Uterus (tissue), 3 donors: ENCODE measurements at regions not wholly inside any gene's neighbourhood (a gene's known extent, or its start where the extent isn't known, plus 50 kb on each side); places are given as distances from the start of the nearest gene placed in this dataset.

Source experiments
- DNase-seq, 2 donors: peaks; one replicate each; pipeline ENCODE4 v3.0.0-alpha.2; 2019 to 2020
- H3K27ac ChIP-seq, 2 donors: fragments of 200-600 bp; sonication (generic); 1 replicate in 1 of 2; 2 replicates in 1 of 2; pipeline ENCODE4 v1.5.1; 2016 to 2018
- H3K27me3 ChIP-seq, 2 donors: fragments of 200-600 bp; sonication (generic); one replicate each; pipeline ENCODE4 v1.5.1; 2018 to 2019; ENCODE audit warnings: control low read depth in 1 of 2
- H3K36me3 ChIP-seq, 2 donors: fragments of 200-600 bp; sonication (generic); one replicate each; pipeline ENCODE4 v1.5.1; 2019; ENCODE audit warnings: control low read depth in 1 of 2
- H3K4me1 ChIP-seq, 2 donors: fragments of 200-600 bp; sonication (generic); one replicate each; pipeline ENCODE4 v1.5.1; 2018 to 2019; ENCODE audit warnings: control low read depth in 1 of 2
- H3K4me3 ChIP-seq, 2 donors: fragments of 200-600 bp; sonication (generic); 1 replicate in 1 of 2; 2 replicates in 1 of 2; pipeline ENCODE4 v1.5.1; 2018 to 2019; ENCODE audit warnings: mild to moderate bottlenecking in 1 of 2
- H3K9me3 ChIP-seq, 2 donors: fragments of 200-600 bp; sonication (generic); one replicate each; pipeline ENCODE4 v1.5.1; 2019; ENCODE audit warnings: control low read depth in 1 of 2
- POLR2A ChIP-seq, 2 donors: fragments of 450-650 bp; IDR thresholded peaks; one replicate each; pipeline ENCODE4 v1.6.1; 2016; ENCODE audit warnings: antibody characterized with exemption in 2 of 2, mild to moderate bottlenecking in 1 of 2, moderate library complexity in 1 of 2
- intact Hi-C: fragments of 100-400 bp; cut with DNase I; formaldehyde crosslinking; loops from one replicate; pipeline ENCODE4 v1.15.1; 2023; ENCODE audit warnings: low total_unique reads
- TF ChIP-seq, protein P1 (sequence below), 4 experiments: fragments of 200-600 bp in 2 of 4; fragments of 450-650 bp in 2 of 4; sonication (generic) in 2 of 4; IDR thresholded peaks; one replicate each; pipeline ENCODE4 v1.5.1; 2016 to 2019; ENCODE audit warnings: antibody characterized with exemption in 4 of 4, mild to moderate bottlenecking in 2 of 4, moderate library complexity in 1 of 4
- donor health status: DM: yes; HTN: yes; CAD: no.

DNA sequence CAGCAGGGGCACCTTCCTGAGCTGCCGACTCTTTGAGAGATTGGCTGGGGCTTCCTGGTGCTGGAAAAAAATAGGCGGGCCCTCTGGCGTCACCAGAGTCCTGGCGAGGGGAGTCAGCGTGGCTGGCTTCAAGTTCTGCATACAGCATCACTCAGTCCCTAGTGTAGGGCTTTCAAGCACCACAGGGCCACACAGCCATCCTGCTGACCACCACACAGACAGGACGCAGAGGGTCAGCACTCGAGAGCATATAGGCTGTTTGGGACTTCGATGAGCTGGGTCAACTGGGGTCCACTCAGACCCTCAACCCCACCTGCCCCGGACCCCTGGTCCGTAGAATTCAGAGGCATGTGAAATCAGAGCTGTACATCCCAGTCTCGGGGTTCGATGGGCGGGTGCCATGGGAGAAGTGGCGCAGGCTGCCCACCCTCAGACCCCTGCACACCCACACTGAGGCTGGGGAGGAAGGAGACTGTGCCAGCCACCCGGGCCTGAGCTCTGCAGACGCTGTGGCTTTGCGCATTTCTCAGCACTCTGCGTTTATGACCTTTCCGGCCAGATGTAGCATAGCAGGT is 1131.9 kb downstream of the BRD1 start:
- H3K4me3 ChIP-seq = no peak overlapping the region
- no peaks in the 10 kb centered on the region for H3K27me3 ChIP-seq
- H3K4me1 ChIP-seq = no peaks in the 10 kb centered on the region
- H3K27ac ChIP-seq = no peak overlapping the region
- TF ChIP-seq POLR2A (IDR thresholded peaks at IDR 0.05) = no peak
- TF ChIP-seq, protein P1, sequence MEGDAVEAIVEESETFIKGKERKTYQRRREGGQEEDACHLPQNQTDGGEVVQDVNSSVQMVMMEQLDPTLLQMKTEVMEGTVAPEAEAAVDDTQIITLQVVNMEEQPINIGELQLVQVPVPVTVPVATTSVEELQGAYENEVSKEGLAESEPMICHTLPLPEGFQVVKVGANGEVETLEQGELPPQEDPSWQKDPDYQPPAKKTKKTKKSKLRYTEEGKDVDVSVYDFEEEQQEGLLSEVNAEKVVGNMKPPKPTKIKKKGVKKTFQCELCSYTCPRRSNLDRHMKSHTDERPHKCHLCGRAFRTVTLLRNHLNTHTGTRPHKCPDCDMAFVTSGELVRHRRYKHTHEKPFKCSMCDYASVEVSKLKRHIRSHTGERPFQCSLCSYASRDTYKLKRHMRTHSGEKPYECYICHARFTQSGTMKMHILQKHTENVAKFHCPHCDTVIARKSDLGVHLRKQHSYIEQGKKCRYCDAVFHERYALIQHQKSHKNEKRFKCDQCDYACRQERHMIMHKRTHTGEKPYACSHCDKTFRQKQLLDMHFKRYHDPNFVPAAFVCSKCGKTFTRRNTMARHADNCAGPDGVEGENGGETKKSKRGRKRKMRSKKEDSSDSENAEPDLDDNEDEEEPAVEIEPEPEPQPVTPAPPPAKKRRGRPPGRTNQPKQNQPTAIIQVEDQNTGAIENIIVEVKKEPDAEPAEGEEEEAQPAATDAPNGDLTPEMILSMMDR (IDR thresholded peaks at IDR 0.05) = no peak
- intact Hi-C loops = no loop called here
- H3K36me3 ChIP-seq = no peaks in the 10 kb centered on the region
- H3K9me3 ChIP-seq = no peaks in the 10 kb centered on the region
- DNase-seq = no peak

DNA sequence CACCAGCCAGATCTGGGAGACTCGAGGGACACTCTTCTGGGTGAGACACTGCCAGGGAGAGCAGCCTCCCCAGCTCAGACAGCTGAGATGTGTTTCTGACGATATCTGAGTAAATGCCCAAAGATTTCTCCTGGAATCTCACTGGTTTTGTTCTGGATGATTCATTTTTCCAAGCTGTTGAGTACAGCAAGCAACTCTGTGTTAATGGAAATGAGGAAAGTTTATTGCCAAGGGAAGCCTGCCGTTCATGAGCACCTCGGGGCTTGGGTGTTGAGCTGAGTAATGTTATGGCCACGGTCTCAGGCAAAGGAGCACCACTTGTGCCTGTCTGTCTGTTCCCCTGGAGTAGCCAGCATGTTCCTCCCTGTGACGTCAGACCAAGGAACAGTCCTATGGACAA is 1132.4 kb downstream of the BRD1 start:
- Histone ChIP-seq H3K27ac (no peak overlapping the region), H3K36me3 (no peaks in the 10 kb centered on the region), H3K4me1 (no peaks in the 10 kb centered on the region), H3K4me3 (no peak overlapping the region), H3K27me3 (no peaks in the 10 kb centered on the region), H3K9me3 (no peaks in the 10 kb centered on the region)
- intact Hi-C loops = no loop called here
- DNase-seq = no peak
- no peak for TF ChIP-seq POLR2A (IDR thresholded peaks at IDR 0.05)
- TF ChIP-seq, protein P1 (IDR thresholded peaks at IDR 0.05) = no peak

DNA sequence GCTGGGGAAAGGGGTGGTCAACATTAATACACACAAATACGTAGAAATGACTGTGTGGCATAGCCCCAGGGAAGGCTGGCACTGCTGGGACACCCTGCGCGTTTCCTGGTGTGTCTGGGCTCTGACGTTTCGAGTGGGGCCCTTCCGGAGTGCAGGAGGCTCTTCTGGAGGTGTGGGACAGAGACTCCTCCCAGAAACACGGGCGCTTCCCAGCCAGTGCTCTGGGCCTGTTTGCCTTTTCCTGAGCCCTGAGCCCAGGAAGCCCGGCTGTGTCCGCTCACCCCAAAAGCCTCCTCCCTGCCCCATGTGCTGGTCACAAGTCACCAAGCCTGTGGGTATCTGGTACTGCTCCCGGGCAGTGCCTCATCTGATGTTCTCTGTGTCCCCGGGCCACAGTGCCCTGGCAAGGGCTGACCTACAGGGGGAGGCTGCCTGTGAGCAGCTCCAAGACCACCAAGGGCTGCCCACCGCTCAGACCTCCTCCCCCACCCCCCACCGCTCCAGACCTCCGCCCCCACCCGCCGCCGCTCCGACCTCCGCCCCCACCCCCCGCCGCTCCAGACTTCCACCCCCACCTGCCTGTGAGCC is 1133.3 kb downstream of the BRD1 start:
- intact Hi-C loops = no loop called here
- no peak for DNase-seq
- Histone ChIP-seq H3K27ac (no peak overlapping the region), H3K9me3 (no peaks in the 10 kb centered on the region), H3K36me3 (no peaks in the 10 kb centered on the region), H3K4me1 (no peaks in the 10 kb centered on the region), H3K27me3 (no peaks in the 10 kb centered on the region), H3K4me3 (no peak overlapping the region)
- TF ChIP-seq POLR2A (IDR thresholded peaks at IDR 0.05) = no peak
- TF ChIP-seq, protein P1 (IDR thresholded peaks at IDR 0.05) = no peak

DNA sequence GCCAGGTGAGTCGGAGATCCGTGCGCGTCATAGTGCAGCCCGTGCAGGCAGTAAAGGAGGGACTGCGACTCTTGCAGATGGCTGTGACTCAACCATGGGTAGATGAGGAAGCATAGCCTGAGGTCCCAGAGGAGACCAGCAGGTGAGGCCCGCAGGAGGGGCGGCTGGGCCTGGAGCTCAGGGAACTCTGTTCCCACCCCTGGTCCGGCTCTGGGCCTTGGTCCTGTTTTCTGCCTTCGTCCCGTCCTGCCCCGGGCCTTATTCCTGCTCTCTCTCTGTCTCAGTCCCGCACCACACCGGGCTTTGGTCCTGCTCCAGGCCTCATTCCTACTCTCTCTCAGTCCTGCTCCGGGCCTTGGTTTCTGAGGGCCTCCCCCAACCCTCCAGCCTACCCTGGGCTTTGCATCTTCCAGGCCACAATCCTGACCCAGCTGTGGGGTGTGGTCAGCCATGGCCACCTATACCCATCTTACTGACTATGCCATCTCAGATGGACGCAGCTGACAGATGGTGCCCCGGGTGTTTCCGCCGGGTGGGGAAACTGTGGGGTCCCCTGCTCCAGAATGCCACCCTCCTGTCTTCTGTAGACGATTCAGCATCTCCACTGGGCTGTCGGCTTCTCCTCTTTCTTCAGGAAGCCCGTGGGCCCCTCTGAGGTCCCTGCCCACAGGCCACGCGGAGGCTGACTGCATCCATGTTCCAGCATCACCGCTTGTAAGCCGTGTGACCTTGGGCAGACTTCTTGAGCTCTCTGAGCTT is 1134.1 kb downstream of the BRD1 start:
- Histone ChIP-seq H3K36me3 (no peaks in the 10 kb centered on the region), H3K27ac (no peak overlapping the region), H3K9me3 (no peaks in the 10 kb centered on the region), H3K4me3 (no peak overlapping the region), H3K27me3 (no peaks in the 10 kb centered on the region), H3K4me1 (no peaks in the 10 kb centered on the region)
- intact Hi-C loops = no loop called here
- TF ChIP-seq POLR2A (IDR thresholded peaks at IDR 0.05) = no peak
- TF ChIP-seq, protein P1 (IDR thresholded peaks at IDR 0.05) = no peak
- no peak for DNase-seq

DNA sequence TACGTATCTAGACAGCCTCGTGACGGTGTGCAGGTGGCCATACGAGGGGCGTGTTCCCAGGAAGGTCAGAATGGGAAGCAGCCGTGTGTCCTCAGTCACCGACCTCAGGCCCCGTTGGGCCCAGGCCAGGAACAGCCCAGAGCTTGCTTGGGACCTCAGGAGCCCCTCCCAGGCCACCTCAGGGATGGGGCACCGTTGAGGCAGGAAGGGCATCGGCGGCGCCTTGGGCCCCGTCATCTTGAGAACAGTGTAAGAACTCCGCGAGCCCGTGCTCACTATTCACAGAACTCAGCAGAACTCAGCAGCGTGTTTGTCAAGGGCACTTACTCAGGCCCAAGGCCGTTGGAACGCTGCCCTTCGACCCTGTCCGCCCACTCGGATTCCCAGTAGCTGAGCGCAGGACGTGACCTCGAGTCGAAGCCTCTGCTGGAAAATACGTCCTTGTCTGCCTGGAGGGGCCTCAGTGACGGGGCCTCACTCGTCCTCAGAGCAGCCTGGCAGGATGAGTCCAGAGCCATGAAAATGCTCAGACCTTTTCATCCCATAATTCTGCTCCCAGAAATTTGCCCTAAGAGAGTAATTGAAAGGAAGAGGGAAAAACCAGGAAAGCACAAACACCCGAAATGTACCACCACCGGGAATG is 1134.8 kb downstream of the BRD1 start:
- no peak overlapping the region for H3K4me3 ChIP-seq

More for the DNA sequence above, 1134.8 kb downstream of the BRD1 start:
- intact Hi-C loops = no loop called here
- TF ChIP-seq POLR2A (IDR thresholded peaks at IDR 0.05) = no peak
- TF ChIP-seq, protein P1 (IDR thresholded peaks at IDR 0.05) = no peak
- Histone ChIP-seq H3K27ac (no peak overlapping the region), H3K36me3 (no peaks in the 10 kb centered on the region), H3K27me3 (no peaks in the 10 kb centered on the region), H3K4me1 (no peaks in the 10 kb centered on the region), H3K9me3 (no peaks in the 10 kb centered on the region)
- no peak for DNase-seq
